Stimulated activated CD4-positive, alpha-beta T cell treated with anti-CD3 and anti-CD28 coated beads, Interleukin-12 subunit alpha, Interleukin-12 subunit beta, amount 100 ng/mL, for 24 hours (primary cell): ENCODE measurements at regions not wholly inside any gene's neighbourhood (a gene's known extent, or its start where the extent isn't known, plus 50 kb on each side); places are given as distances from the start of the nearest gene placed in this dataset.
"Not testable (repeated sequence)": the region's sequence is repeated elsewhere in the genome, so short reads cannot be mapped to it uniquely, and the experiment has no call there.

Experiments
- DNase-seq, 2 experiments: peaks; one replicate each; pipeline ENCODE4 v3.0.0-alpha.2; 2020; ENCODE audit warnings: low read depth in 2 of 2

GRCh38 chr5:102154791-102155605, 141.1 kb downstream of the SLCO4C1 start:
- DNase-seq, result not testable (repeated sequence)

- DNase-seq, result no peak
Observed at GRCh38 chr5:102154291-102154690, 141.8 kb downstream of the SLCO4C1 start.

DNA sequence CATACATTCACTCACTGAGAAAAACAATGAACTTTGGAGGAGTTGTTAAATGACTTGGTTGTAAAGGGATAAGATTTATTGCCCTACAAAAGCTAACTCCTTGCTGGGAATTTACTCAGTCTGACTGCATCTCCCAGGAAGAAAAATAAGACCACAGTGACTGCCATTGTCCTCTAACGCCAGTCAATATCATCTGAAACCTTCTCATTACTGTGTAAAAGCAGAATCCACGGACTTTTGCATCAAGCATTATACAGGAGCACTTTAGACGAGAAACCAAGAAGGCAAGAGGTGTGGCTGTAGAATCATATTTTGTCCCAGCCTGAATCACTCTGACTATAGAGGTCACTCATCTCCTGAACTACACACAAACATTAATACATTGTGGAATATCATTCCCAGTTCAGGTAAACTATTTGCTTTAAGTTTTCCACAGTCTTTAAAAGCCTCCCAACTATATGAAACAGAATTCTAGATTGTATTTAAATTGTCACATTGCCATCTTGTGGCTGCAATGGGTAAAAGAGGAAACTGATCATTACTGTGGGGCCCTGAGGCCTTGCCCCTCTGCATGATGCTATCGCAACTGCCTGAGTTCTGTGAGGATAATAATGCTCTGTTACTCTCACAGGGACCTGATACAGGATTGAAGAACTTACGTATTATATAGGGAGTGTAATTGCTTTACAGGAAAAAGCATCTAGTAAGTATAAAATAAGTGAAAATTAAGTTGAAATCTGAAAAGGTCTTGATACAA, 142.9 kb downstream of the SLCO4C1 start:
- no peak for DNase-seq

DNA sequence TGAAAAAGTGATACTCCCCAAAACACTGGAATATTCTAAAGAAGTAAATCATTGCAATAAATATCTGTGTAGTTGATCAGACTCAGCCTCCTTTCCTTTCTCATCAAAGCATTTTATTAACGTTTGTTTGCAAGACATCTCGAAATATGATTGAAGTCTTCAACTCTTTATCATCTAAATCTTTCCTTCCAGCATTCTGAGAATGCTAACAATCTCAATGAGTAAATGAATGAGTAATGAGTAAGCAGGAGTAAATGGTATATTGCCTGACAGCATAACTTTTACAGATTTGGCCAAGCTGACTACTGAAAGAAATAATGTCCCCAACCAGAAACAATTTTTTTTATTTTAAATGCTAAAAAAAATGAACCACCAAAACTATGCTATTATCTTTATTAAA, 157.1 kb downstream of the SLCO4C1 start:
- no peak for DNase-seq

- no peak for DNase-seq
Observed at GRCh38 chr5:102138243-102138653, 157.8 kb downstream of the SLCO4C1 start.

DNA sequence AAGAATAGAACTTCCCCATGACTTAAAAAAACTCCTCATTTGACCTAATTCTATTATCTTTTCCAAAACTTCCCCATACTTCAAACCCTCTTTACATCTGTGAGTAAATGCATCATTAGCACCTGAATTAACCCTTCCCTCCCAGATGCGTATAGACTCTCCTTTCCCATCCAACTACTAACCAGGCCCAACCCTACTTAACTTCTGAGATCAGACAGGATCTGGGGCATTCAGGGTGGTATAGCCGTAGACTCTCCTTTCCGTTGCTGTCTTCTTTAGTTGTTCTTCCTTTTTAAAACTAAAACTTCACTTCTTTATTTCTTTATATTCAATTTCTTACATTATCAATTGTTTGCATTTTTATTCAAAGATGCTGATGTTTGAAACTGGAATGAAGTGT, 165.2 kb downstream of the SLCO4C1 start:
- no peak for DNase-seq

DNA sequence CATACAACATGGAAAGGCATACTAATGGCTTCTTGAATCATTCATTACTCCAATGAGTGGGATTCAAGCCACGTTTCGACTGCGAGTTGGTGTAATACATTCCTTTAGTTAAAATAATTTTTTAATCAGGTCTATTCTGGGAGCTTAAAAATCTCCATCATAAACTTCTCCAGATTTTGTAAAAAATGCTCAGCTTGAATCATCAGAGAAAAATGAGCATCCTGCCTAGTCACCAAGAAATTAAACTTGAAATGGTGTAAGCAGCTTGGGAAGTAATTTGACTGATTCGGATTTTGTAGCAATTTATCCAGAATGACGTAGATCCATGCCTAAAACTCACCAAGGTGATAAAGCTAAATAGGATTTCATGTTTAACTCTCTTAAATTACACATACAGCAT, 165.7 kb downstream of the SLCO4C1 start:
- DNase-seq, result no peak

GRCh38 chr5:102119252-102119651, 176.8 kb downstream of the SLCO4C1 start:
- no peak for DNase-seq

DNA sequence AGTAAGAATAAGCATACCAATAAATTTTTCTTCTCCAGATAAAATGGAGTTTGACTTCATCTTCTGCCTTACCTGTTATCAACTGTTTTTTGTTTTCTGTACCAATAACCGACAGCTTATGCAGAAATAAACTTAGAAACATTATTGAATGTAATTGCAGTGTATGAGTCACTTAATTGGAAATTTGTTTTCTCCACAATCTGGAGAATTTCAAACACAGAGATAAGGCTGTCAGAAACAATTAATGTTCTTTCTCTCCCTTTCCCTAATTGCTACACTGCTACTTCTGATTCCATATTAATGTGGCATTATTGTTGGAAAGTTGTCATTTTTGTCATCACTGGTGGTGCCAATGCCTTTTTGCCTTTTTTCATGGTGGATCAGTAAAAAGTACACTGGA, 180.3 kb downstream of the SLCO4C1 start:
- no peak for DNase-seq

GRCh38 chr5:102114525-102115069, 181.5 kb downstream of the SLCO4C1 start:
- DNase-seq, result no peak

DNA sequence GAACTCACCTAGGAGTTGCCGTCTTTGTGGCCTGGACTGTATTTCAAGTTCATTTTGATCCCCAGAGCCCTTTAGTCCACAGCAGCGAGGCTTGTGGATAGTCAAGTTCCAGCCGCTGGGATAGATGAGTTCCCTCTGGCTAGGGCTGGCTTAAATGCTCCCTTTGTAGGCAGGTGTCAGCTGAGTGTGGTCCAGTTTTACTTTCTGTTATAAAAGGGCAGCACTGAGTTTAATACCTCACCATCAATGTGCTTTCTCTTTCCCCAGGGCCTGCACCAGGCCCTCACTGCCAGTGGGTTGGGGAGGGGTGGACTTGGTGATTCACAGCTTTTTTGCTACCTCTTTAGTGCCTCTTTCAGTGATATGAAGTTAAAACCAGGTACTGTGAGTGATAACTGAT, 188.2 kb downstream of the SLCO4C1 start:
- DNase-seq, result no peak

DNA sequence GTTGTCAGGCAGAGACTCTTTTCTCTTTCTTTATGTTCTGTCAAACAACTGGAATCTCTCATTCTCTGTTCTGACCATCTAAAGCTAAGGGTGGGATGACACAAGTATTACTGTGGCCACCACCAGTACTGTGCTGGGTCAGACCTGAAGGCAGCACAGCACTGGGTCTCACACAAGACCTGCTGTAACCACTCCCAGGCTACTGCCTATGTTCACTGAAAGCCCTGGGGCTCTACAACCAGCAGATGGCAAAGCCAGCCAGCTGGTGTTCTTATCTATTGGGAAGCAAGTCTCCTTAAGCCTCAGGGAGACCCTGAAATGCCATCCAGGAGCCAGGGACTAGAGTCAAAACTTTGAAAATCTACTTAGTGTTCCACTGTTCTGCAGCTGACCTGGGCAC, 189.5 kb downstream of the SLCO4C1 start:
- no peak for DNase-seq

DNA sequence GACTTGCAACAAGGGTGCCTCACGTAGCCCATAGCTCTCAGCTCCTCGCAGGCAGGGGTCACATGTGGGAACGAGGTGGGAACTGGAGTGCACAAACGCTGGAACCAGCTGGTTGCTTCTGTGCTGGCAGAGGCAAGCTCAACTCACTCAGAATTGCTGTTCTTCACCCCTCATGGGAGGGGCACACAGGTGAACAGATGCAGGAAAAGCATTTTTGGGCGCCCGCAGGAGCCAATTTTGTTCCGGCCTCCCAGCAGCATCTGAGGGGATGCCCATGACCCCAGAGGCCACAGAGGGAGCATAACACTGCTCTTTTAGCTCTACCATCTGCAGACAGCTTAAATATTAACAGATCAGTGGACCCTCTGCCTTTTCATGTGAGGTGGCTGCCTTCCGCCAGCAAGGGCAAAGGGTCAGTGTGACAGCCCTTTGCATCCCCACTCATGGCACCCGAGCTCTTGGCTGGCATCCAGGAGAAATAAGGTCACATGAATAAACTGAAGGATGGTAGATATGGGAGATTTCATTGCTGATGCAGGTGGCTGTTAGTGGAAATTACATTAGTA, 196.2 kb downstream of the SLCO4C1 start:
- no peak for DNase-seq

DNA sequence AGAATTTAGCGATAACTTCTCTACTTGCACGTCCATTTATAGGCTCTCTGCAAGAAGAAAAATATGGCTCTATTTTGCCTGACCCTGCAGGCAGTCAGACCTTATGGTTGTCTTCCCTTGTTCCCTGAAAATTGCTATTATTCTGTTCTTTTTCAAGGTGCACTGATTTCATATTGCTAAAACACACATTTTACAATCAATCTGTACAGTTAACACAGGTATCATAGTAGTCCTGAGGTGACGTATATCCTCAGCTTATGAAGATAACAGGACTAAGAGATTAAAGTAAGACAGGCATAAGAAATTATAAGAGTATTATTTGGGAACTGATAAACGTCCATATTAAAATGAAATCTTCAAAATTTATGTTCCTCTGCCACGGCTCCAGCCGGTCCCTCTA, 197.0 kb downstream of the SLCO4C1 start:
- DNase-seq, result not testable (repeated sequence)

DNA sequence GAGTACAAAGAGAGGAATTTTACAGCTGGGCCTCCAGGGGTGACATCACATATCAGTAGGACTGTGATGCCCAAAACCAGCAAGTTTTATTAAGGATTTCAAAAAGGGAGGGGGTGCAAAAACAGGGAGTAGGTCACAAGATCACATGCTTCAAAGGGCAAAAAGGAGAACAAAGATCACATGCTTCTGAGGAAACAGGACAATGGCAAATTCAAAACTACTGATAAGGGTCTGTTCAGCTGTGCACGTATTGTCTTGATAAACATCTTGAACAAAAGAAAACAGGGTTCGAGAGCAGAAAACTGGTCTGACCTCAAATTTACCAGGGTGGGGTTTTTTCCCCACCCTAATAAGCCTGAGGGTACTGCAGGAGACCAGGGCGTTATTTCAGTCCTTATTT, 197.5 kb downstream of the SLCO4C1 start:
- not testable (repeated sequence) for DNase-seq

DNA sequence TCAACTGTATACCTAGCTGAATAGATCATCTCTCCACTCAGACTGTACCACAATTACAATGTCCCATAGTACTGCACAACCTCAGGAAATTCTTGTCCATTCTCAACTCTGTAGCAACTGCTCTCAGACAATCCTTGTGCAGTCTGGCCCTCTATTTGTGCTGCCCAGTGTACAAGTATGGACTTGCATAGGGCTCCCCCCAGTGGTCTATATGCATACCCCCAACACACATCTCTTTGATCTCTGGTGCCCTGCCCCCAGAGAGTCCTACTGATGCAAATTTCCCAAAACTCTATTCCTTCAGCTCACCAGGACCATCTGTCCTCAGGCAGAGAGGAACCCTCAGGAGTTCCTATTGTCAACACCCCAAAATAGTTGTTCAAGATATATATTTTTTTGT, 205.3 kb downstream of the SLCO4C1 start:
- no peak for DNase-seq

DNA sequence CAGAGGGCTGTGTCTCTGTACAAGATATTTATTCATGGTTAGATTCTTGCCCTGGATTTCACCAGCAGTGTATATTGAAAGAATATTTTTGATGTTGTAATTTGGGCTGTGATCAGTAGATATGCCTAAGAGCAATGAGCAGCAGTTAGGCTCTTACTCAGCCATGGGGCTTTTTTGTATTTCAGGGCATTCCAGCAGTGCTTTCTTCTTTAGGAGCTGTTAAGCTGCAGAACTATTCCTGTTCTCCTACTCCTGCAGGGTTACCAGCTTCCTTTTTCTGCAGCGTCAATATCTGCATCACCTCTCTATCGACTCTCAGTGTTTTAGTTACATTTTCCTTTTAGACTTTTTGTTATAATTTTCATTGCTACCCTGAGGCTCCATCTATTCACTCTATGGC, 206.2 kb downstream of the SLCO4C1 start:
- DNase-seq, result no peak

DNA sequence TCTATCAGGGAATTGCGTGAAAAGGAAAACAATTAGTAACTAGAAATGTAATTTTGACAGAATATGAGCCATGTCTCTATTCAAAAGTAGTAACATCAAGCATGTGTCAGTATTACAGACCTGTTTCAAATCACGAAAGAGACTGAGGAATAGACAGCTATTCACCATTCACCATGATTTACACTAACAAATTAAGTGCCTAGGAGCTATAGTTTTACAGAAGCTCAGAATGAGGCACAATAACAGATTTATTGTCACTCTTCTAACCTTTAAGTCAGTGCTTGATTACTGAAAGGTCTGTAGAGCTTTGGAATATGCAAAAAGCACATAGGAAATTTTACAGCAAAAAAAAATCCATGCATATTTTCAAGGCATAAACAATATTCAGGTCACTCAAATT, 208.2 kb downstream of the SLCO4C1 start:
- no peak for DNase-seq

DNA sequence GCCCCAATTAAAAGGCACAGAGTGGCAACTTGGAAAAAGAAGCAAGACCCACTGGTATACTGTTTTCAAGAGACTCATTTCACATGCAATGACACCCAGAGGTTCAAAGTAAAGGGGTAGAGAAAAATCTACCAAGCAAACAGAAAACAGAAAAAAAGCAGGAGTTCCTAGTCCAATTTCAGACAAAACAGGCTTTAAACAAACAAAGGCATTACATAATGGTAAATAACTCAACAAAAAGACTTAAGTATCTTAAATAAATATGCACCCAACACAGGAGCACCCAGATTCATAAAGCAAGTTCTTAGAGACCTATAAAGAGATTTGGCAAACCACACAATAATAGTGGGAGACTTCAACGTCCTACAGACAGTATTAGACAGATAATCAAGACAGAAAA, 215.8 kb downstream of the SLCO4C1 start:
- DNase-seq, result no peak

DNA sequence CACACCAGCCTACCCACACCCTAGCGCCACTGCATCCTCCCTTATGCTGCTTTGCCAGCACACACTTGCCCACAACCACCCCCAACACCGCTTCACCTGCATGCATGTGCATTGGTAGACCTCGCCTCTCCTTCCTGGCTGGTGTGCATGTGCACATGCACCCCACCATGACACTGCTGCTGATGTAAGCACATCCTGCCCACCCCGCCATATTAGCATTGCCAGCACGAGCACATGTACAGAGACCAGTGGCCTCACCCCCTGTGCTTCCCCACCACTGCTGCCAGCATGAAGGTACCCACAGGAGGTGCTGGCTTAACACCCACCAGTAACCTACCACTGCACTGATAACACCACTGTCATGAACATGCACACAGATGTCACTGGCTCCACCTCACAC, 218.2 kb downstream of the SLCO4C1 start:
- DNase-seq, result no peak

DNA sequence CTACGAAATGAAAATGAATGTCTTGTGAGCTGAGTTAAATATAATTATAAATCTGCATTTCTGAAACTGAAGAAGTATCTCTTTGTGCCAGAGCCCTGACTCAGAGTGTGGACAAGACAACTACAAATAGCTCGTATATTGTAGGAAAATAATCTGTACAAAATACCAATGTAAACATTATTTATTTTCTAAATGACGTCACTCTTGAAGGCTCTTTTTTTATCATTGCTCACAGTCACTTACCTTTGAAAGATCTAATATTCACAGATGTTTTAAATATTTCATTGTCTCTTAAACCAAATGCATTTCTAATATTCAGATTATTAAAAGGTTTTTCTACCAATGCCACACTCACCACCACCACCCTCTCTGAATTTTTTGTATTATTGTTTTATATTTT, 226.1 kb downstream of the SLCO4C1 start:
- no peak for DNase-seq

GRCh38 chr5:102068870-102069269, 227.2 kb downstream of the SLCO4C1 start:
- no peak for DNase-seq

DNA sequence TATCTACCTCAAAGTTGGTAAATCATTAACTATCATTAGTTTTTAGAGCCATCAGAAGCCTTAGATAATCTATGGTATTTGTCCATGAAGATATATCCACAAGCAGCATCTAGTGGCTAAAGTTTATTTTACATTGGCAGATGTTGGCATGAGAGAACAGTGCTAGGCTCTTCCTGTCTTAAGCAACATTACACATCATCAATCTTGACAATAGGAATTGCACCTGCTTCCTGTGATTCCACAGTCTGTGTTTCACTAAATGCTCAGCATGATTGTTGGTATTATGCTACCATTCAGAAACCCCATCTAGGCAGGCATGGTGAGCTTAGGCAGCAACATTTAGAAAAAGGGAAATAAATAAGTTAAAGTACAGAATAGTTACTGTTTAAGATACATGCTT, 246.6 kb downstream of the SLCO4C1 start:
- no peak for DNase-seq
